ENCODE measurements at regions not wholly inside any gene's neighbourhood (a gene's known extent, or its start where the extent isn't known, plus 50 kb on each side); places are given as distances from the start of the nearest gene placed in this dataset.

DNA sequence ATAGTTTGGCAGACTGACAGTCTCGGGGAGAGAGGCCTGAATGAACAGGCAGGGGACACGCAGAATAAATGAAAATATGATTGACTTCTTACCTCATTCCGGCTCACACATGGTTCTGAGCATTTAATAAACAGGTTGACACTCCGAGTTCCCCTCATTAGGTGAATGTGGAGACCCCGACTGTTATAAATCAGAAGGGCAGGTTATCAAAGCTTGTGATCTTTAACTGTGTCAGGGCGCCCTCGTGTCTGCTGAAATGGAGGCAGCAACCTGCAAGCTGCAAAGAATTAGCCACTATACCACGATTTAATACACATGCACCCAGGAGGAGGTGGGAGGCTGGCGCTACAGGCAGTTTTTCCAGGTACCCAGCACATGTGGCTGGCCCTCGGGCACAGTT lies 627.5 kb downstream of the MED13L start:
- no peak for DNase-seq (ENCODE audit: low spot score in 2 of 2)
- intact Hi-C loops (cut with DNase I; ENCODE audit: low total_unique reads), result no loop called here
- WGBS, 2 donors, result 55 to 59% methylated on average over 10 of the region's 10 CpGs
- no peak overlapping the region for H3K4me3 ChIP-seq (ENCODE audit: low read depth, poor library complexity, severe bottlenecking)
- TF ChIP-seq, protein P1, sequence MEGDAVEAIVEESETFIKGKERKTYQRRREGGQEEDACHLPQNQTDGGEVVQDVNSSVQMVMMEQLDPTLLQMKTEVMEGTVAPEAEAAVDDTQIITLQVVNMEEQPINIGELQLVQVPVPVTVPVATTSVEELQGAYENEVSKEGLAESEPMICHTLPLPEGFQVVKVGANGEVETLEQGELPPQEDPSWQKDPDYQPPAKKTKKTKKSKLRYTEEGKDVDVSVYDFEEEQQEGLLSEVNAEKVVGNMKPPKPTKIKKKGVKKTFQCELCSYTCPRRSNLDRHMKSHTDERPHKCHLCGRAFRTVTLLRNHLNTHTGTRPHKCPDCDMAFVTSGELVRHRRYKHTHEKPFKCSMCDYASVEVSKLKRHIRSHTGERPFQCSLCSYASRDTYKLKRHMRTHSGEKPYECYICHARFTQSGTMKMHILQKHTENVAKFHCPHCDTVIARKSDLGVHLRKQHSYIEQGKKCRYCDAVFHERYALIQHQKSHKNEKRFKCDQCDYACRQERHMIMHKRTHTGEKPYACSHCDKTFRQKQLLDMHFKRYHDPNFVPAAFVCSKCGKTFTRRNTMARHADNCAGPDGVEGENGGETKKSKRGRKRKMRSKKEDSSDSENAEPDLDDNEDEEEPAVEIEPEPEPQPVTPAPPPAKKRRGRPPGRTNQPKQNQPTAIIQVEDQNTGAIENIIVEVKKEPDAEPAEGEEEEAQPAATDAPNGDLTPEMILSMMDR (IDR thresholded peaks at IDR 0.05), result no peak
- no peak for TF ChIP-seq POLR2A (IDR thresholded peaks at IDR 0.05)

DNA sequence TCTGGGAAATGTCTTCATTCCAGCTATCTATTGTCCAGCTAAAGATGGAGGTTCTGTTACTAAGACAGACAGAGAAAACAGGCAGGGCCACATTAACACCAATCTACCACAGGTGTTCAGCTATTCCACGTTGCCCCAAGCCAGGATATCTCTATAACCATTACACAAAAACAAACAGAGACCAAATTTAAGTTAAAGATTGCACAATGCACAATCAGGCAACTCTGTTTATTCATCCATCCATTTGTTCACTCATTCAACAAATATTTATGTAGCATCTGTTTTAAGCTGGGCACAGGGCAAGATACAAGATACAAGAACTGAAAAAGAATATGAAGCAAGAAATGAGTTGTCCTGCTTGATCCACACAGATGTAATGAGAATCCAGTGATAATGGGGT lies 629.0 kb downstream of the MED13L start:
- WGBS, 2 donors, result 47 to 49% methylated on average over 1 of the region's 1 CpG
- no peak for TF ChIP-seq POLR2A (IDR thresholded peaks at IDR 0.05)
- TF ChIP-seq, protein P1 (IDR thresholded peaks at IDR 0.05), result no peak
- no peak for DNase-seq (ENCODE audit: low spot score in 2 of 2)
- intact Hi-C loops (cut with DNase I; ENCODE audit: low total_unique reads), result no loop called here
- H3K4me3 ChIP-seq (ENCODE audit: low read depth, poor library complexity, severe bottlenecking), result no peak overlapping the region

DNA sequence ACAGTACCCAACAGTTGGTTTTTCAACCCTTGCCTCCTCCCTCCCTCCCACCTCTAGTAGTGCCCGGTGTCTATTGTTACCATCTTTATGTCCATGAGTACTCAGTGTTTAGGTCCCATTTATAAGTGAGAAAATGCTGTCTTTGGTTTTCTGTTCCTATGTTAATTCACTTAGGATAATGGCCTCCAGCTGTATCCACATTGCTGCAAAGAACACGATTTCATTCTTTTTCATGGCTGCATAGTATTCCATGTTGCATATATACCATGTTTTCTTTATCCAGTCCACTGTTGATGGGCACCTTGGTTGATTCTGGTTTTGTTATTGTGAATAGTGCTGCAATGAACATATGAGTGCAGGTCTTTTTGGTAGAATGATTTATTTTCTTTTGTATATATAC lies 631.3 kb downstream of the MED13L start:
- no peak for DNase-seq (ENCODE audit: low spot score in 2 of 2)
- intact Hi-C loops (cut with DNase I; ENCODE audit: low total_unique reads), result no loop called here

DNA sequence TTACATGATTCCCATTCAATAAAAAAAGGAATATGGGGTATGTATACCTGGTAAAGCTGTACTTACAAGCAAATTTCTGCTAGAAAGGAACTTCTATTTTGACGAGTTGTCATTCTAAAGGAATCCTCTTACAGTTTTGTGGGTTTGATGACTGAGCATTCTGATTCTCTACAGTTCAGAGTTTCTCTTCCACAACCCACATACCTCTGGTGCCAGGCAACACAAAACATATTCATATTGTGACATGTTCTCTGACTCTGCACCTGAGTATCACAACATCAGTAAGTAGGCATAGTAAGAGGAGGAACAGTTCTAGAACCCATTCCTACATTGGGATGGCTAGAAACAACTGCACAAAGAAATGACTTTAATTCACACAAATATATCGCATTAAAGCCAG lies 636.6 kb downstream of the MED13L start:
- no peak for DNase-seq (ENCODE audit: low spot score in 2 of 2)
- intact Hi-C loops (cut with DNase I; ENCODE audit: low total_unique reads), result no loop called here
- TF ChIP-seq, protein P1 (IDR thresholded peaks at IDR 0.05), result no peak
- TF ChIP-seq POLR2A (IDR thresholded peaks at IDR 0.05), result no peak
- H3K4me3 ChIP-seq (ENCODE audit: low read depth, poor library complexity, severe bottlenecking), result no peak overlapping the region
- 81 to 84% methylated on average over 2 of the region's 2 CpGs for WGBS, 2 donors

More for the DNA sequence above, 631.3 kb downstream of the MED13L start:
- no peak for TF ChIP-seq POLR2A (IDR thresholded peaks at IDR 0.05)
- TF ChIP-seq, protein P1 (IDR thresholded peaks at IDR 0.05), result no peak
- no peak overlapping the region for H3K4me3 ChIP-seq (ENCODE audit: low read depth, poor library complexity, severe bottlenecking)
- 97% methylated on average over 2 of the region's 2 CpGs for WGBS, 2 donors

DNA sequence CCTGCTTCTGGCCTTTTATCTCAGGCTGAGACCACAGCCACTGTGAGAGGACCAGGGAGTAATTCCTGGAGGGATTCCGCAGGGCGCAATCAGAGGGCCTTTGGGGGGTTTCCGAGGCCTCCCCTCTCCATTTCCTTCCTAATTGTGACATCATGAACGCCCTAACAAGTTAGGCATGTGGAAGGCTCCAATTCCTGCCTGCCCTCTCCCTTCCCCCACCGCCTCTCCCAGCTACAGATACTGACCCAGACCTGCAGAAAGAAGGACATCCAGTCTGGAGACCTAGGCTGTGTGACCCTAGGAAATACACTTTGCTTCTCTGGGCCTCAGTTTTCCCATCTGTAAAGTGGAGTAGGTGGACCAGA lies 637.9 kb downstream of the MED13L start:
- intact Hi-C loops (cut with DNase I; ENCODE audit: low total_unique reads), result loop anchor here (10.0 kb wide), 1 partner anchor 975 kb away; no protein-coding TSS in a partner anchor
- 50 to 58% methylated on average over 5 of the region's 5 CpGs for WGBS, 2 donors
- H3K4me3 ChIP-seq (ENCODE audit: low read depth, poor library complexity, severe bottlenecking), result no peak overlapping the region
- TF ChIP-seq POLR2A (IDR thresholded peaks at IDR 0.05), result no peak
- TF ChIP-seq, protein P1 (IDR thresholded peaks at IDR 0.05), result no peak
- no peak for DNase-seq (ENCODE audit: low spot score in 2 of 2)

Data from lower leg skin (tissue), 4 donors.